ENCODE measurements at regions not wholly inside any gene's neighbourhood (a gene's known extent, or its start where the extent isn't known, plus 50 kb on each side); places are given as distances from the start of the nearest gene placed in this dataset.

DNA sequence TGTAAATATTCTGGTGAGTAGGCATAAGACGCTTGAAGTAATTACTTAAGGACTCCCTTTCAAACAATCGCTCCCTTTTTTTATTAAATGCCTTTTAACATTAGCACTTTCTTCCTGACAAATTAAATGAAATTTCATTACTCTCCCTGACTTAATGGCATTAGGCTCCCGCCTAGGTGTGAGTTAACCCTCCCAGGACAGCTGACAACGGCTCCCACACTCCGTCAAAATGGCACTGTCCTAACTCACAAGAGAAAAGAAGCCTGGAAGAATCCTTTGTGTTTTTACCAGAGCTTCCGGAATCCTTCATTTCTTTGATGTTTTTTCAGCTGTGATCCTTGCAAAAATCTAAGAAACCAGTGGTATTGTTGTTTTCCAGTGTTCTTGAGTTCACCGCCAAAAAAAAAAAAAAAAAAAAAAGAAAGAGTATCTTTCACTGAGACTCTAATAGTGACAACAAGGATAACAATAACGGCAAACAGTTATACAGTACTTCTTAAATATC is 861.0 kb upstream of the NR2F2 start:
- TF ChIP-seq, protein P1, sequence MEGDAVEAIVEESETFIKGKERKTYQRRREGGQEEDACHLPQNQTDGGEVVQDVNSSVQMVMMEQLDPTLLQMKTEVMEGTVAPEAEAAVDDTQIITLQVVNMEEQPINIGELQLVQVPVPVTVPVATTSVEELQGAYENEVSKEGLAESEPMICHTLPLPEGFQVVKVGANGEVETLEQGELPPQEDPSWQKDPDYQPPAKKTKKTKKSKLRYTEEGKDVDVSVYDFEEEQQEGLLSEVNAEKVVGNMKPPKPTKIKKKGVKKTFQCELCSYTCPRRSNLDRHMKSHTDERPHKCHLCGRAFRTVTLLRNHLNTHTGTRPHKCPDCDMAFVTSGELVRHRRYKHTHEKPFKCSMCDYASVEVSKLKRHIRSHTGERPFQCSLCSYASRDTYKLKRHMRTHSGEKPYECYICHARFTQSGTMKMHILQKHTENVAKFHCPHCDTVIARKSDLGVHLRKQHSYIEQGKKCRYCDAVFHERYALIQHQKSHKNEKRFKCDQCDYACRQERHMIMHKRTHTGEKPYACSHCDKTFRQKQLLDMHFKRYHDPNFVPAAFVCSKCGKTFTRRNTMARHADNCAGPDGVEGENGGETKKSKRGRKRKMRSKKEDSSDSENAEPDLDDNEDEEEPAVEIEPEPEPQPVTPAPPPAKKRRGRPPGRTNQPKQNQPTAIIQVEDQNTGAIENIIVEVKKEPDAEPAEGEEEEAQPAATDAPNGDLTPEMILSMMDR (IDR thresholded peaks at IDR 0.05; ENCODE audit: borderline replicate concordance, extremely low read depth, low read length, poor library complexity, severe bottlenecking) = no peak
- no peak for TF ChIP-seq EZH2 (IDR thresholded peaks at IDR 0.05; ENCODE audit: borderline replicate concordance, low read depth, low read length, severe bottlenecking)
